GM23338 (cell line): ENCODE measurements at regions not wholly inside any gene's neighbourhood (a gene's known extent, or its start where the extent isn't known, plus 50 kb on each side); places are given as distances from the start of the nearest gene placed in this dataset.

Source experiments
- CTCF ChIP-seq, 2 experiments: fragments of 200-600 bp in 1 of 2; sonication (generic) in 1 of 2; conservative IDR thresholded peaks; 2 replicates each; pipeline versions ENCODE4 v1.5.1 to v1.6.1; 2016 to 2017; ENCODE audit warnings: antibody characterized with exemption in 2 of 2, low read depth in 2 of 2, mild to moderate bottlenecking in 2 of 2, moderate library complexity in 1 of 2
- EZH2 ChIP-seq: fragments of 200-600 bp; sonication (generic); IDR thresholded peaks from one replicate; pipeline ENCODE4 v1.8.0; 2017; ENCODE audit warnings: antibody characterized with exemption, mild to moderate bottlenecking, low read depth; ENCODE audit not compliant: unreplicated experiment
- EZH2phosphoT487 ChIP-seq: fragments of 200-600 bp; sonication (generic); IDR thresholded peaks from one replicate; pipeline ENCODE4 v1.8.1; 2018; ENCODE audit warnings: antibody characterized with exemption; ENCODE audit not compliant: unreplicated experiment
- POLR2AphosphoS5 ChIP-seq: IDR thresholded peaks from 2 replicates; pipeline ENCODE4 v1.6.1; 2016; ENCODE audit warnings: antibody characterized with exemption, low read depth
- REST ChIP-seq: IDR thresholded peaks from one replicate; pipeline ENCODE4 v1.6.1; 2018; ENCODE audit warnings: antibody characterized with exemption; ENCODE audit not compliant: unreplicated experiment
- ZNF114 ChIP-seq: fragments of 250-450 bp; sonication (Bioruptor Pico); IDR thresholded peaks from 2 replicates; pipeline ENCODE4 v1.5.0; 2020; ENCODE audit warnings: mild to moderate bottlenecking, moderate library complexity

- no peak for TF ChIP-seq ZNF114
- no peak; a peak in 1 of 4 replicates for TF ChIP-seq CTCF (conservative IDR thresholded peaks at IDR 0.05; ENCODE audit: low read depth in 2 of 2)
- TF ChIP-seq EZH2phosphoT487, result no peak
- TF ChIP-seq EZH2, result no peak
- TF ChIP-seq REST, result no peak
- no peak for TF ChIP-seq POLR2AphosphoS5
Measured at GRCh38 chr1:106360252-106360651, 696.2 kb upstream of the PRMT6 start.
